ENCODE measurements at regions not wholly inside any gene's neighbourhood (a gene's known extent, or its start where the extent isn't known, plus 50 kb on each side); places are given as distances from the start of the nearest gene placed in this dataset.

- DNase-seq = no peak
- Mint-ChIP-seq H3K36me3 (ENCODE audit: insufficient read depth, unreplicated experiment) (no peaks in the 10 kb centered on the region), H3K4me1 (ENCODE audit: low read depth, unreplicated experiment) (no peaks in the 10 kb centered on the region), H3K27me3 (ENCODE audit: unreplicated experiment) (no peaks in the 10 kb centered on the region), H3K9me3 (ENCODE audit: low read depth, unreplicated experiment) (no peaks in the 10 kb centered on the region), H3K4me3 (ENCODE audit: low read depth, unreplicated experiment) (no peak overlapping the region), H3K27ac (ENCODE audit: unreplicated experiment) (no peak overlapping the region)
- BruUV-seq (replicated peaks) = no TSS peak
- intact Hi-C loops (cut with micrococcal nuclease; ENCODE audit: unreplicated experiment) = no loop called here
- no peak for TF ChIP-seq CTCF (IDR thresholded peaks at IDR 0.05; ENCODE audit: unreplicated experiment)
- CTCF ChIA-PET = no interaction called here
Measured at GRCh38 chrX:113558576-113558975, 717.9 kb upstream of the AMOT start.

GRCh38 chrX:113551919-113552318 lies 711.3 kb upstream of the AMOT start:
- intact Hi-C loops (cut with micrococcal nuclease; ENCODE audit: unreplicated experiment) = no loop called here
- no TSS peak for BruUV-seq (replicated peaks)
- DNase-seq = no peak
- no peak overlapping the region for H3K27ac Mint-ChIP-seq (ENCODE audit: unreplicated experiment)
- no peaks in the 10 kb centered on the region for H3K36me3 Mint-ChIP-seq (ENCODE audit: insufficient read depth, unreplicated experiment)
- no peaks in the 10 kb centered on the region for H3K27me3 Mint-ChIP-seq (ENCODE audit: unreplicated experiment)
- H3K4me3 Mint-ChIP-seq (ENCODE audit: low read depth, unreplicated experiment) = no peak overlapping the region
- H3K4me1 Mint-ChIP-seq (ENCODE audit: low read depth, unreplicated experiment) = no peaks in the 10 kb centered on the region
- H3K9me3 Mint-ChIP-seq (ENCODE audit: low read depth, unreplicated experiment) = no peaks in the 10 kb centered on the region
- CTCF ChIA-PET = no interaction called here
- no peak for TF ChIP-seq CTCF (IDR thresholded peaks at IDR 0.05; ENCODE audit: unreplicated experiment)

GRCh38 chrX:113548308-113549015 lies 707.8 kb upstream of the AMOT start:
- H3K9me3 Mint-ChIP-seq (ENCODE audit: low read depth, unreplicated experiment) = no peaks in the 10 kb centered on the region
- no peaks in the 10 kb centered on the region for H3K27me3 Mint-ChIP-seq (ENCODE audit: unreplicated experiment)
- CTCF ChIA-PET = no interaction called here
- H3K4me1 Mint-ChIP-seq (ENCODE audit: low read depth, unreplicated experiment) = no peaks in the 10 kb centered on the region
- no peak for TF ChIP-seq CTCF (IDR thresholded peaks at IDR 0.05; ENCODE audit: unreplicated experiment)
- no TSS peak for BruUV-seq (replicated peaks)
- H3K36me3 Mint-ChIP-seq (ENCODE audit: insufficient read depth, unreplicated experiment) = no peaks in the 10 kb centered on the region
- no peak overlapping the region for H3K4me3 Mint-ChIP-seq (ENCODE audit: low read depth, unreplicated experiment)
- DNase-seq = no peak
- no peak overlapping the region for H3K27ac Mint-ChIP-seq (ENCODE audit: unreplicated experiment)
- intact Hi-C loops (cut with micrococcal nuclease; ENCODE audit: unreplicated experiment) = no loop called here

GRCh38 chrX:113545040-113545439 lies 704.4 kb upstream of the AMOT start:
- no peaks in the 10 kb centered on the region for H3K36me3 Mint-ChIP-seq (ENCODE audit: insufficient read depth, unreplicated experiment)
- CTCF ChIA-PET = no interaction called here
- no peak for DNase-seq
- intact Hi-C loops (cut with micrococcal nuclease; ENCODE audit: unreplicated experiment) = no loop called here
- no peaks in the 10 kb centered on the region for H3K4me1 Mint-ChIP-seq (ENCODE audit: low read depth, unreplicated experiment)
- H3K27ac Mint-ChIP-seq (ENCODE audit: unreplicated experiment) = no peak overlapping the region
- H3K27me3 Mint-ChIP-seq (ENCODE audit: unreplicated experiment) = no peaks in the 10 kb centered on the region
- no peak overlapping the region for H3K4me3 Mint-ChIP-seq (ENCODE audit: low read depth, unreplicated experiment)
- no TSS peak for BruUV-seq (replicated peaks)
- no peaks in the 10 kb centered on the region for H3K9me3 Mint-ChIP-seq (ENCODE audit: low read depth, unreplicated experiment)
- no peak for TF ChIP-seq CTCF (IDR thresholded peaks at IDR 0.05; ENCODE audit: unreplicated experiment)

Measured in Calu3 (cell line).